ENCODE measurements at regions not wholly inside any gene's neighbourhood (a gene's known extent, or its start where the extent isn't known, plus 50 kb on each side); places are given as distances from the start of the nearest gene placed in this dataset.

- Histone ChIP-seq H3K27me3 (ENCODE audit: insufficient read depth, low read length) (no peaks in the 10 kb centered on the region), H3K4me2 (ENCODE audit: low read length) (no peak overlapping the region), H2AK5ac (ENCODE audit: low read length) (no peak overlapping the region), H3K4me3 (ENCODE audit: low read depth, low read length) (no peak overlapping the region), H4K91ac (ENCODE audit: low read depth, low read length) (no peak overlapping the region), H2BK120ac (ENCODE audit: insufficient read depth, low read length, poor library complexity) (no peak overlapping the region), H3K4ac (ENCODE audit: low read depth, low read length) (no peak overlapping the region), H3K9me3 (ENCODE audit: insufficient read depth, low read depth, low read length) (no peaks in the 10 kb centered on the region), H3K9ac (ENCODE audit: low read length) (no peak overlapping the region), H3K27ac (ENCODE audit: low read depth, low read length) (no peak overlapping the region), H4K8ac (ENCODE audit: low read depth, low read length) (no peak overlapping the region), H3K79me1 (ENCODE audit: low read length) (no peaks in the 10 kb centered on the region), H3K36me3 (ENCODE audit: control insufficient read depth in 1 of 2, insufficient read depth in 2 of 2, low read length in 2 of 2) (no peaks in the 10 kb centered on the region), H3K18ac (ENCODE audit: low read length) (no peak overlapping the region), H3K23ac (ENCODE audit: low read length) (no peak overlapping the region), H3K79me2 (ENCODE audit: control insufficient read depth, insufficient read depth, low read length, poor library complexity) (no peaks in the 10 kb centered on the region), H3K14ac (ENCODE audit: low read length) (no peak overlapping the region), H2BK12ac (ENCODE audit: low read length) (no peak overlapping the region), H4K12ac (ENCODE audit: low read depth, low read length) (no peak overlapping the region), H3K4me1 (ENCODE audit: control insufficient read depth in 1 of 2, insufficient read depth in 2 of 2, low read length in 2 of 2) (peaks cover 0 to 2% of the 10 kb centered on the region in 2 experiments), H2AFZ (ENCODE audit: insufficient read depth, low read length, poor library complexity) (no peak overlapping the region), H2BK5ac (ENCODE audit: low read depth, low read length, poor library complexity) (no peak overlapping the region)
- no CpG with 5 or more reads among the region's 4 CpGs for WGBS (ENCODE audit: extremely low coverage, insufficient coverage, insufficient read length)
- DNase-seq: no peak
Measured at GRCh38 chr10:112886463-112886862, 63.6 kb upstream of the TCF7L2 start.

DNA sequence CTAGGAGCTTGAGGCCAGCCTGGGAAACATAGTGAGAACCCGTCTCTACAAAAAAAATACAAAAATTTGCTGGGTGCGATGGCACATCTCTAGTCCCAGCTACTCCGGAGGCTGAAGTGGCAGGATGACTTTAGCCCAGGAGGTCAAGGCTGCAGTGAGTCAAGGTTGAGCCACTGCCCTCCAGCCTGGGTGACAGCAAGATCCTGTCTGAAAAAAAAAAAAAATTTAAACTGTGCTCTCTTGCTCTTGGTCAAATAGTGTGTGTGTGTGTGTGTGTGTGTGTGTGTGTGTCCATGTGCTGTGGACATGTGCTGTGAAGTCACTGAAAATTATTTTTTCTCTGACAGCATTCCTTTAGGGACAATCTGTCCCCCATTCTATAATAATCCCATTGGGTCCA lies 62.1 kb upstream of the TCF7L2 start:
- H3K27ac ChIP-seq (ENCODE audit: low read depth, low read length): no peak overlapping the region
- no peak overlapping the region for H2AFZ ChIP-seq (ENCODE audit: insufficient read depth, low read length, poor library complexity)
- H2BK12ac ChIP-seq (ENCODE audit: low read length): no peak overlapping the region
- no peak overlapping the region for H2BK5ac ChIP-seq (ENCODE audit: low read depth, low read length, poor library complexity)
- H4K91ac ChIP-seq (ENCODE audit: low read depth, low read length): no peak overlapping the region
- H4K8ac ChIP-seq (ENCODE audit: low read depth, low read length): no peak overlapping the region
- H3K36me3 ChIP-seq (ENCODE audit: control insufficient read depth in 1 of 2, insufficient read depth in 2 of 2, low read length in 2 of 2): no peaks in the 10 kb centered on the region
- peaks cover 0 to 2% of the 10 kb centered on the region in 2 experiments for H3K4me1 ChIP-seq (ENCODE audit: control insufficient read depth in 1 of 2, insufficient read depth in 2 of 2, low read length in 2 of 2)
- no peaks in the 10 kb centered on the region for H3K79me1 ChIP-seq (ENCODE audit: low read length)
- H3K18ac ChIP-seq (ENCODE audit: low read length): no peak overlapping the region
- no peak overlapping the region for H3K9ac ChIP-seq (ENCODE audit: low read length)
- no peak overlapping the region for H2AK5ac ChIP-seq (ENCODE audit: low read length)
- H3K4me3 ChIP-seq (ENCODE audit: low read depth, low read length): no peak overlapping the region
- H3K9me3 ChIP-seq (ENCODE audit: insufficient read depth, low read depth, low read length): no peaks in the 10 kb centered on the region
- H3K27me3 ChIP-seq (ENCODE audit: insufficient read depth, low read length): no peaks in the 10 kb centered on the region
- no peak for DNase-seq
- H3K4ac ChIP-seq (ENCODE audit: low read depth, low read length): no peak overlapping the region
- no CpG with 5 or more reads among the region's 3 CpGs for WGBS (ENCODE audit: extremely low coverage, insufficient coverage, insufficient read length)
- no peak overlapping the region for H4K12ac ChIP-seq (ENCODE audit: low read depth, low read length)
- no peak overlapping the region for H3K14ac ChIP-seq (ENCODE audit: low read length)
- no peaks in the 10 kb centered on the region for H3K79me2 ChIP-seq (ENCODE audit: control insufficient read depth, insufficient read depth, low read length, poor library complexity)
- H3K4me2 ChIP-seq (ENCODE audit: low read length): no peak overlapping the region
- no peak overlapping the region for H2BK120ac ChIP-seq (ENCODE audit: insufficient read depth, low read length, poor library complexity)
- H3K23ac ChIP-seq (ENCODE audit: low read length): no peak overlapping the region

DNA sequence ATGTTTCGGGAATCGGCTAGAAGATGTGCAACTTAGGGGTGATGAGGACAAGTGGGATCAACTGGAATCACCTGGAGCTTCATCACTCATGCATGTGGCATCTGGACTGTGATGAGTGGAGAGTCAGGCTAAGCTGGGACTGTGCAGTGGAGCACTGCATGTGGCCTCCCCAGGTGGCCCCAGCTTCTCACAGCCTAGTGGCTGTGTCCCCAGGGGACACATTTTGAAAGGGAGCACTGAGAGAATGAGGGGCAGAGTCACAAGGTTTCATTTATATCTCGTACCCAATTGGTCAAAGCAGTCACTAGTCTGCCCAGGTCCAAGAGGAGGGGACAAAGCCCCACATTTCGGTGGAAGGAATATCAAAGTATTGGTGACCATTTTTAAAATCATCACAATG lies 54.8 kb upstream of the TCF7L2 start:
- Histone ChIP-seq H3K27me3 (ENCODE audit: insufficient read depth, low read length) (no peaks in the 10 kb centered on the region), H2BK5ac (ENCODE audit: low read depth, low read length, poor library complexity) (no peak overlapping the region), H2AFZ (ENCODE audit: insufficient read depth, low read length, poor library complexity) (no peak overlapping the region), H2BK120ac (ENCODE audit: insufficient read depth, low read length, poor library complexity) (no peak overlapping the region), H4K91ac (ENCODE audit: low read depth, low read length) (no peak overlapping the region), H3K9me3 (ENCODE audit: insufficient read depth, low read depth, low read length) (no peaks in the 10 kb centered on the region), H3K4ac (ENCODE audit: low read depth, low read length) (no peak overlapping the region), H3K23ac (ENCODE audit: low read length) (no peak overlapping the region), H3K27ac (ENCODE audit: low read depth, low read length) (no peak overlapping the region), H3K4me1 (ENCODE audit: control insufficient read depth in 1 of 2, insufficient read depth in 2 of 2, low read length in 2 of 2) (peaks cover 9 to 10% of the 10 kb centered on the region in 2 experiments), H3K4me3 (ENCODE audit: low read depth, low read length) (no peak overlapping the region), H3K36me3 (ENCODE audit: control insufficient read depth in 1 of 2, insufficient read depth in 2 of 2, low read length in 2 of 2) (no peaks in the 10 kb centered on the region), H2AK5ac (ENCODE audit: low read length) (no peak overlapping the region), H3K14ac (ENCODE audit: low read length) (no peak overlapping the region), H3K79me2 (ENCODE audit: control insufficient read depth, insufficient read depth, low read length, poor library complexity) (no peaks in the 10 kb centered on the region), H4K12ac (ENCODE audit: low read depth, low read length) (no peak overlapping the region), H3K79me1 (ENCODE audit: low read length) (no peaks in the 10 kb centered on the region), H3K4me2 (ENCODE audit: low read length) (no peak overlapping the region), H3K9ac (ENCODE audit: low read length) (no peak overlapping the region), H4K8ac (ENCODE audit: low read depth, low read length) (no peak overlapping the region), H3K18ac (ENCODE audit: low read length) (no peak overlapping the region), H2BK12ac (ENCODE audit: low read length) (no peak overlapping the region)
- DNase-seq: no peak
- WGBS (ENCODE audit: extremely low coverage, insufficient coverage, insufficient read length): no CpG with 5 or more reads among the region's 4 CpGs

- Histone ChIP-seq H3K9me3 (ENCODE audit: insufficient read depth, low read depth, low read length) (no peaks in the 10 kb centered on the region), H2BK5ac (ENCODE audit: low read depth, low read length, poor library complexity) (no peak overlapping the region), H2BK12ac (ENCODE audit: low read length) (no peak overlapping the region), H3K79me1 (ENCODE audit: low read length) (no peaks in the 10 kb centered on the region), H3K4me2 (ENCODE audit: low read length) (no peak overlapping the region), H4K8ac (ENCODE audit: low read depth, low read length) (no peak overlapping the region), H3K14ac (ENCODE audit: low read length) (no peak overlapping the region), H4K91ac (ENCODE audit: low read depth, low read length) (no peak overlapping the region), H3K79me2 (ENCODE audit: control insufficient read depth, insufficient read depth, low read length, poor library complexity) (no peaks in the 10 kb centered on the region), H3K9ac (ENCODE audit: low read length) (no peak overlapping the region), H3K27me3 (ENCODE audit: insufficient read depth, low read length) (no peaks in the 10 kb centered on the region), H3K18ac (ENCODE audit: low read length) (no peak overlapping the region), H3K23ac (ENCODE audit: low read length) (no peak overlapping the region), H2AFZ (ENCODE audit: insufficient read depth, low read length, poor library complexity) (no peak overlapping the region), H2AK5ac (ENCODE audit: low read length) (no peak overlapping the region), H3K4me3 (ENCODE audit: low read depth, low read length) (no peak overlapping the region), H3K27ac (ENCODE audit: low read depth, low read length) (no peak overlapping the region), H2BK120ac (ENCODE audit: insufficient read depth, low read length, poor library complexity) (no peak overlapping the region), H3K4me1 (ENCODE audit: control insufficient read depth in 1 of 2, insufficient read depth in 2 of 2, low read length in 2 of 2) (peaks cover 9 to 10% of the 10 kb centered on the region in 2 experiments), H3K36me3 (ENCODE audit: control insufficient read depth in 1 of 2, insufficient read depth in 2 of 2, low read length in 2 of 2) (no peaks in the 10 kb centered on the region), H3K4ac (ENCODE audit: low read depth, low read length) (no peak overlapping the region), H4K12ac (ENCODE audit: low read depth, low read length) (no peak overlapping the region)
- WGBS (ENCODE audit: extremely low coverage, insufficient coverage, insufficient read length): no CpG with 5 or more reads among the region's 3 CpGs
- DNase-seq: no peak
Measured at GRCh38 chr10:112896273-112896672, 53.8 kb upstream of the TCF7L2 start.
